SK-N-SH (cell line): ENCODE measurements at regions not wholly inside any gene's neighbourhood (a gene's known extent, or its start where the extent isn't known, plus 50 kb on each side); places are given as distances from the start of the nearest gene placed in this dataset.

Experiments
- CTCF ChIA-PET: fragments of 300-600, 350-600 bp; formaldehyde crosslinking; extraction: SDS; loops from one replicate; lab custom pipeline; 2021; lab: Yijun Ruan, JAX
- POLR2A ChIA-PET: fragments of 350-600 bp; sonication (Branson Sonifier 250); formaldehyde crosslinking; extraction: SDS; loops from one replicate; lab custom pipeline; 2020; ENCODE audit warnings: antibody characterized with exemption, inconsistent platforms; lab: Yijun Ruan, JAX
- DNase-seq: peaks from one replicate; pipeline ENCODE4 v3.0.0; 2012
- H2AFZ ChIP-seq: fragments of 200-600 bp; sonication (generic); 2 replicates; pipeline ENCODE4 v1.8.1; 2016; ENCODE audit warnings: antibody characterized with exemption, mild to moderate bottlenecking, low read depth
- H3F3A ChIP-seq: fragments of 200-600 bp; sonication (generic); replicated peaks from 2 replicates; pipeline ENCODE3; 2016; ENCODE audit warnings: antibody characterized with exemption, mild to moderate bottlenecking; ENCODE audit not compliant: insufficient read depth
- H3K27ac ChIP-seq, 2 experiments: fragments of 200-500 bp in 1 of 2; fragments of 200-600 bp in 1 of 2; sonication (Bioruptor generic) in 1 of 2; sonication (generic), shearing (Covaris generic) in 1 of 2; 2 replicates each; pipeline versions ENCODE4 v1.5.1 to v1.6.1; 2014 to 2016; ENCODE audit warnings: low read depth in 2 of 2, inconsistent platforms in 1 of 2, low read length in 1 of 2, mild to moderate bottlenecking in 1 of 2, mixed read lengths in 1 of 2
- H3K27me3 ChIP-seq: fragments of 200-600 bp; sonication (generic), shearing (Covaris generic); 2 replicates; pipeline ENCODE4 v1.6.1; 2016; ENCODE audit warnings: mixed run types; ENCODE audit not compliant: insufficient read depth
- H3K36me3 ChIP-seq, 2 experiments: fragments of 200-500 bp in 1 of 2; fragments of 200-600 bp in 1 of 2; sonication (Bioruptor generic) in 1 of 2; sonication (generic) in 1 of 2; replicated peaks in 1 of 2; 2 replicates each; pipeline versions ENCODE3 to v1.5.1; 2014 to 2016; ENCODE audit warnings: low read length in 1 of 2, mild to moderate bottlenecking in 1 of 2; ENCODE audit not compliant: insufficient read depth in 2 of 2, control insufficient read depth in 1 of 2
- H3K4me1 ChIP-seq, 2 experiments: fragments of 200-500 bp in 1 of 2; fragments of 200-600 bp in 1 of 2; sonication (Bioruptor generic) in 1 of 2; sonication (generic), shearing (Covaris generic) in 1 of 2; 2 replicates each; pipeline versions ENCODE4 v1.5.1 to v1.6.1; 2014 to 2016; ENCODE audit warnings: low read depth in 1 of 2, low read length in 1 of 2, mixed run types in 1 of 2; ENCODE audit not compliant: insufficient read depth in 2 of 2, control insufficient read depth in 1 of 2
- H3K4me2 ChIP-seq: fragments of 200-600 bp; sonication (generic), shearing (Covaris generic); 2 replicates; pipeline ENCODE4 v1.6.1; 2017; ENCODE audit warnings: mixed run types
- H3K4me3 ChIP-seq, 2 experiments: fragments of 200-500 bp in 1 of 2; fragments of 200-600 bp in 1 of 2; sonication (Bioruptor generic) in 1 of 2; sonication (generic), shearing (Covaris generic) in 1 of 2; 2 replicates each; pipeline versions ENCODE4 v1.5.1 to v1.8.1; 2014 to 2016; ENCODE audit warnings: low read depth in 2 of 2, inconsistent platforms in 1 of 2, low read length in 1 of 2, mild to moderate bottlenecking in 1 of 2, mixed read lengths in 1 of 2, moderate library complexity in 1 of 2
- H3K79me2 ChIP-seq: fragments of 200-600 bp; sonication (generic); 2 replicates; pipeline ENCODE4 v1.8.1; 2017; ENCODE audit warnings: mild to moderate bottlenecking; ENCODE audit not compliant: insufficient read depth
- H3K9ac ChIP-seq: fragments of 200-600 bp; sonication (generic); 2 replicates; pipeline ENCODE4 v1.6.1; 2017; ENCODE audit warnings: mixed run types
- H3K9me2 ChIP-seq: fragments of 200-600 bp; sonication (generic); 2 replicates; pipeline ENCODE4 v1.6.1; 2017; ENCODE audit warnings: mixed run types
- H3K9me3 ChIP-seq: fragments of 200-600 bp; sonication (generic); 2 replicates; pipeline ENCODE4 v1.6.1; 2017; ENCODE audit warnings: mixed run types, mild to moderate bottlenecking, moderate library complexity
- H4K20me1 ChIP-seq: fragments of 200-600 bp; sonication (generic); 2 replicates; pipeline ENCODE4 v1.6.1; 2017; ENCODE audit warnings: mild to moderate bottlenecking, mixed run types; ENCODE audit not compliant: insufficient read depth
- CHD2 ChIP-seq: fragments of 150-350 bp; IDR thresholded peaks from 2 replicates; pipeline ENCODE4 v1.6.1; 2018; ENCODE audit warnings: low read length; ENCODE audit not compliant: partially characterized antibody
- FOXJ3 ChIP-seq: sonication (generic); formaldehyde crosslinking; IDR thresholded peaks from 2 replicates; pipeline ENCODE4 v1.5.1; 2020; ENCODE audit warnings: mild to moderate bottlenecking, missing genetic modification reagents
- GABPA ChIP-seq: IDR thresholded peaks from 2 replicates; pipeline ENCODE4 v1.4.0; 2012; ENCODE audit warnings: low read depth, mild to moderate bottlenecking
- JUND ChIP-seq: IDR thresholded peaks from 2 replicates; pipeline ENCODE4 v1.4.0; 2012
- MEF2A ChIP-seq: IDR thresholded peaks from 2 replicates; pipeline ENCODE4 v1.4.0; 2012; ENCODE audit warnings: low read depth, borderline replicate concordance
- NRF1 ChIP-seq: IDR thresholded peaks from 2 replicates; pipeline ENCODE4 v1.6.1; 2012; ENCODE audit warnings: low read depth, mild to moderate bottlenecking, low read length
- POLR2AphosphoS5 ChIP-seq: IDR thresholded peaks from 2 replicates; pipeline ENCODE4 v1.6.1; 2012; ENCODE audit warnings: low read depth, low read length
- RXRA ChIP-seq: IDR thresholded peaks from 2 replicates; pipeline ENCODE4 v1.4.0; 2012; ENCODE audit warnings: low read depth, mild to moderate bottlenecking, borderline replicate concordance
- SMC3 ChIP-seq: IDR thresholded peaks from 2 replicates; pipeline ENCODE4 v1.6.1; 2012; ENCODE audit warnings: low read depth, low read length, improper control_type of control experiment
- TEAD4 ChIP-seq: IDR thresholded peaks from 2 replicates; pipeline ENCODE4 v1.4.0; 2012; ENCODE audit warnings: mild to moderate bottlenecking, borderline replicate concordance; ENCODE audit not compliant: insufficient read depth
- YY1 ChIP-seq: IDR thresholded peaks from 2 replicates; pipeline ENCODE4 v1.4.0; 2012; ENCODE audit warnings: low read depth, mild to moderate bottlenecking
- WGBS: methylation state at CpG from one replicate; pipeline ENCODE4 v1.1.6; 2017; ENCODE audit warnings: low lambda C conversion rate; 5-methylcytosine and 5-hydroxymethylcytosine counted together
- TF ChIP-seq, protein P1 (sequence below): IDR thresholded peaks from 2 replicates; pipeline ENCODE4 v1.4.0; 2012; ENCODE audit warnings: low read depth
- TF ChIP-seq, protein P2 (sequence below): fragments of 200-600 bp; sonication (generic); IDR thresholded peaks from 2 replicates; pipeline ENCODE4 v1.6.1; 2017; ENCODE audit warnings: antibody characterized with exemption, mild to moderate bottlenecking, moderate library complexity
- TF ChIP-seq, protein P3 (sequence below): fragments of 150-350 bp; IDR thresholded peaks from 2 replicates; pipeline ENCODE4 v1.6.1; 2017; ENCODE audit warnings: antibody characterized with exemption, low read length, low read depth, borderline replicate concordance
- TF ChIP-seq, protein P4 (sequence below): fragments of 150-350 bp; IDR thresholded peaks from 2 replicates; pipeline ENCODE4 v1.6.1; 2016; ENCODE audit warnings: mild to moderate bottlenecking, low read depth, low read length
- TF ChIP-seq, protein P5 (sequence below): IDR thresholded peaks from 2 replicates; pipeline ENCODE4 v1.4.0; 2012; ENCODE audit warnings: low read depth, borderline replicate concordance

DNA sequence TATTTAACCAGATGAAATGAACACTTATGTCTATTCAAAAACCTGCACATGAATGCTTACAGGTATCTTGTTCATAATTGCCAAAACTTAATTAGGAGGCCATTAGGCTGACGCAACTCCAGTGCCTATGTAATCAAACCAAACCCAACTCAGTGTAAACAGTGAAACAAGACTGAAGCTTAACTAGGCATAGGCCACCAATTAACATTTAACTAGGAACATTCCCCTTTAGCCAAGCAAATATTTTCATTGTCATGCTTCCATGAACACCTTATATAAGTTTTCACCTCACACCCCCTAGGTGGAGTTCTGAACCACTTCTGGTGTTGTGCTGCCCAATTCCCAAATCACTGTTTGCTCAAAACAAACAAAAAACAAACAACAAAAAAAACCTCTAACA lies 686.0 kb downstream of the STPG2 start:
- H3K4me1 ChIP-seq = no peaks in the 10 kb centered on the region
- H3K27ac ChIP-seq = no peak overlapping the region
- POLR2A ChIA-PET = no interaction called here
- no peaks in the 10 kb centered on the region for H3K79me2 ChIP-seq
- H3K4me2 ChIP-seq = no peak overlapping the region
- H3F3A ChIP-seq = no peaks in the 10 kb centered on the region
- no peak overlapping the region for H3K4me3 ChIP-seq
- no peaks in the 10 kb centered on the region for H4K20me1 ChIP-seq
- CTCF ChIA-PET = no interaction called here
- H3K9me3 ChIP-seq = no peaks in the 10 kb centered on the region
- WGBS = 100% methylated on average over 1 of the region's 1 CpG
- no peak overlapping the region for H2AFZ ChIP-seq
- no peaks in the 10 kb centered on the region for H3K27me3 ChIP-seq
- 0 out of 2 replicates have a peak, but pooled peaks cover 3% of the 10 kb centered on the region for H3K9me2 ChIP-seq
- DNase-seq = no peak
- no peak overlapping the region for H3K9ac ChIP-seq
- H3K36me3 ChIP-seq = no peaks in the 10 kb centered on the region
- TF ChIP-seq, protein P1, sequence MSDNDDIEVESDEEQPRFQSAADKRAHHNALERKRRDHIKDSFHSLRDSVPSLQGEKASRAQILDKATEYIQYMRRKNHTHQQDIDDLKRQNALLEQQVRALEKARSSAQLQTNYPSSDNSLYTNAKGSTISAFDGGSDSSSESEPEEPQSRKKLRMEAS = no peak
- TF ChIP-seq CHD2 = no peak
- no peak for TF ChIP-seq FOXJ3 (CRISPR knock-in tag)
- TF ChIP-seq, protein P2, sequence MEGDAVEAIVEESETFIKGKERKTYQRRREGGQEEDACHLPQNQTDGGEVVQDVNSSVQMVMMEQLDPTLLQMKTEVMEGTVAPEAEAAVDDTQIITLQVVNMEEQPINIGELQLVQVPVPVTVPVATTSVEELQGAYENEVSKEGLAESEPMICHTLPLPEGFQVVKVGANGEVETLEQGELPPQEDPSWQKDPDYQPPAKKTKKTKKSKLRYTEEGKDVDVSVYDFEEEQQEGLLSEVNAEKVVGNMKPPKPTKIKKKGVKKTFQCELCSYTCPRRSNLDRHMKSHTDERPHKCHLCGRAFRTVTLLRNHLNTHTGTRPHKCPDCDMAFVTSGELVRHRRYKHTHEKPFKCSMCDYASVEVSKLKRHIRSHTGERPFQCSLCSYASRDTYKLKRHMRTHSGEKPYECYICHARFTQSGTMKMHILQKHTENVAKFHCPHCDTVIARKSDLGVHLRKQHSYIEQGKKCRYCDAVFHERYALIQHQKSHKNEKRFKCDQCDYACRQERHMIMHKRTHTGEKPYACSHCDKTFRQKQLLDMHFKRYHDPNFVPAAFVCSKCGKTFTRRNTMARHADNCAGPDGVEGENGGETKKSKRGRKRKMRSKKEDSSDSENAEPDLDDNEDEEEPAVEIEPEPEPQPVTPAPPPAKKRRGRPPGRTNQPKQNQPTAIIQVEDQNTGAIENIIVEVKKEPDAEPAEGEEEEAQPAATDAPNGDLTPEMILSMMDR = no peak
- TF ChIP-seq MEF2A = no peak
- TF ChIP-seq NRF1 = no peak
- no peak for TF ChIP-seq JUND
- no peak for TF ChIP-seq TEAD4
- TF ChIP-seq, protein P3, sequence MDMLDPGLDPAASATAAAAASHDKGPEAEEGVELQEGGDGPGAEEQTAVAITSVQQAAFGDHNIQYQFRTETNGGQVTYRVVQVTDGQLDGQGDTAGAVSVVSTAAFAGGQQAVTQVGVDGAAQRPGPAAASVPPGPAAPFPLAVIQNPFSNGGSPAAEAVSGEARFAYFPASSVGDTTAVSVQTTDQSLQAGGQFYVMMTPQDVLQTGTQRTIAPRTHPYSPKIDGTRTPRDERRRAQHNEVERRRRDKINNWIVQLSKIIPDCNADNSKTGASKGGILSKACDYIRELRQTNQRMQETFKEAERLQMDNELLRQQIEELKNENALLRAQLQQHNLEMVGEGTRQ = no peak
- no peak for TF ChIP-seq GABPA
- TF ChIP-seq POLR2AphosphoS5 = no peak
- TF ChIP-seq, protein P4, sequence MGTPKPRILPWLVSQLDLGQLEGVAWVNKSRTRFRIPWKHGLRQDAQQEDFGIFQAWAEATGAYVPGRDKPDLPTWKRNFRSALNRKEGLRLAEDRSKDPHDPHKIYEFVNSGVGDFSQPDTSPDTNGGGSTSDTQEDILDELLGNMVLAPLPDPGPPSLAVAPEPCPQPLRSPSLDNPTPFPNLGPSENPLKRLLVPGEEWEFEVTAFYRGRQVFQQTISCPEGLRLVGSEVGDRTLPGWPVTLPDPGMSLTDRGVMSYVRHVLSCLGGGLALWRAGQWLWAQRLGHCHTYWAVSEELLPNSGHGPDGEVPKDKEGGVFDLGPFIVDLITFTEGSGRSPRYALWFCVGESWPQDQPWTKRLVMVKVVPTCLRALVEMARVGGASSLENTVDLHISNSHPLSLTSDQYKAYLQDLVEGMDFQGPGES = no peak
- TF ChIP-seq RXRA = no peak

DNA sequence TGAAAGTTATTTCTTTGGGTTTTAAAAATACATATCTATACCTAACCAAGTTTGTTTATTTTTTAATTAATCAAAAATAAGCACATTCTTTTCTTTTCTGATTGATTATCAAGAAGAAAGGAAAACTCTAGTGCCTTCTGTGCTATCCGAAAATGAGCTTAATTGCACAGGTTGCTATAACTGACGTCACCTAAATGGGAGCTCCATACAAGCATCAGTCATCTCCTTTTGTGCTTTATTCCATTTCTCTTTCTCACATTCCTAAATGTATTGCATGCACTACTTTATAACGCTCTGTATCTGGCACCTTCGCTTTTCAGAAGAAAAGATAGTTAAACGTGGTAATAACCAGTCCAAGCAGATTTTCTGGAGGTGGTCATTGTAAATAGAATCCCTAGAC lies 675.0 kb downstream of the STPG2 start:
- no peaks in the 10 kb centered on the region for H3K9me2 ChIP-seq
- H3K27ac ChIP-seq = no peak overlapping the region
- CTCF ChIA-PET = no interaction called here
- no peak overlapping the region for H3K4me2 ChIP-seq
- no peak overlapping the region for H2AFZ ChIP-seq
- H3F3A ChIP-seq = no peaks in the 10 kb centered on the region
- H3K9me3 ChIP-seq = no peaks in the 10 kb centered on the region
- no peak overlapping the region for H3K4me3 ChIP-seq
- H3K9ac ChIP-seq = no peak overlapping the region
- no peaks in the 10 kb centered on the region for H3K27me3 ChIP-seq
- DNase-seq = no peak
- H3K4me1 ChIP-seq = no peaks in the 10 kb centered on the region
- WGBS = 73% methylated on average over 5 of the region's 5 CpGs
- no peaks in the 10 kb centered on the region for H3K79me2 ChIP-seq
- no peaks in the 10 kb centered on the region for H3K36me3 ChIP-seq
- no peaks in the 10 kb centered on the region for H4K20me1 ChIP-seq
- POLR2A ChIA-PET = no interaction called here
- TF ChIP-seq, protein P1 = no peak
- TF ChIP-seq, protein P4 = no peak
- TF ChIP-seq YY1 (no peak), RXRA (no peak), SMC3 (no peak)
- TF ChIP-seq, protein P3 = no peak
- TF ChIP-seq, protein P5, sequence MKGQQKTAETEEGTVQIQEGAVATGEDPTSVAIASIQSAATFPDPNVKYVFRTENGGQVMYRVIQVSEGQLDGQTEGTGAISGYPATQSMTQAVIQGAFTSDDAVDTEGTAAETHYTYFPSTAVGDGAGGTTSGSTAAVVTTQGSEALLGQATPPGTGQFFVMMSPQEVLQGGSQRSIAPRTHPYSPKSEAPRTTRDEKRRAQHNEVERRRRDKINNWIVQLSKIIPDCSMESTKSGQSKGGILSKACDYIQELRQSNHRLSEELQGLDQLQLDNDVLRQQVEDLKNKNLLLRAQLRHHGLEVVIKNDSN = no peak
